Gastrocnemius medialis (tissue), 4 donors: ENCODE measurements at regions not wholly inside any gene's neighbourhood (a gene's known extent, or its start where the extent isn't known, plus 50 kb on each side); places are given as distances from the start of the nearest gene placed in this dataset.

Experiments used
- ATAC-seq, 2 donors: fragments of 150-250 bp; one replicate each; pipeline ENCODE4 v1.9.1; 2016
- DNase-seq, 2 donors: peaks; one replicate each; pipeline ENCODE4 v3.0.0-alpha.2; 2019
- H3K27ac ChIP-seq, 4 donors: fragments of 200-600 bp; sonication (generic); 1 replicate in 1 of 4; 2 replicates in 3 of 4; pipeline ENCODE4 v1.5.1; 2016 to 2018; ENCODE audit warnings: mild to moderate bottlenecking in 2 of 4, moderate library complexity in 1 of 4
- H3K27me3 ChIP-seq, 3 donors: fragments of 200-600 bp; sonication (generic) in 2 of 3; 1 replicate in 1 of 3; 2 replicates in 2 of 3; pipeline versions ENCODE4 v1.5.1 to v1.6.0; 2016 to 2019; ENCODE audit warnings: mild to moderate bottlenecking in 1 of 3, moderate library complexity in 1 of 3
- H3K36me3 ChIP-seq, 2 donors: fragments of 200-600 bp; sonication (generic) in 1 of 2; one replicate each; pipeline ENCODE4 v1.5.1; 2017 to 2018
- H3K4me1 ChIP-seq, 2 donors: fragments of 200-600 bp; sonication (generic) in 1 of 2; one replicate each; pipeline ENCODE4 v1.5.1; 2016 to 2017; ENCODE audit warnings: mild to moderate bottlenecking in 2 of 2
- H3K4me3 ChIP-seq, 4 donors: fragments of 200-600 bp; sonication (generic) in 3 of 4; 1 replicate in 1 of 4; 2 replicates in 3 of 4; pipeline ENCODE4 v1.5.1; 2016 to 2019; ENCODE audit warnings: mild to moderate bottlenecking in 2 of 4
- H3K9me3 ChIP-seq, 3 donors: fragments of 200-600 bp; sonication (generic) in 2 of 3; 1 replicate in 1 of 3; 2 replicates in 2 of 3; pipeline ENCODE4 v1.5.1; 2016 to 2019
- POLR2A ChIP-seq, 2 donors: fragments of 450-650 bp; IDR thresholded peaks; one replicate each; pipeline ENCODE4 v1.6.1; 2017; ENCODE audit warnings: antibody characterized with exemption in 2 of 2, mild to moderate bottlenecking in 2 of 2, moderate library complexity in 2 of 2
- in situ Hi-C, 4 donors: fragments of 200-750 bp; cut with MboI; loops; one replicate each; pipeline versions ENCODE4 v1.15.0 to v1.8.0; 2017; ENCODE audit warnings: low sequenced_read_pairs in 4 of 4
- intact Hi-C: fragments of 100-400 bp; cut with DNase I; formaldehyde crosslinking; loops from one replicate; pipeline ENCODE4 v1.15.1; 2023; ENCODE audit warnings: low total_unique reads
- TF ChIP-seq, protein P1 (sequence below), 5 experiments: fragments of 450-650 bp in 3 of 5; fragments of 200-600 bp in 2 of 5; sonication (generic) in 2 of 5; IDR thresholded peaks in 4 of 5; conservative IDR thresholded peaks in 1 of 5; 1 replicate in 4 of 5; 2 replicates in 1 of 5; pipeline ENCODE4 v1.5.1; 2016 to 2019; ENCODE audit warnings: antibody characterized with exemption in 5 of 5, mild to moderate bottlenecking in 3 of 5, moderate library complexity in 3 of 5

DNA sequence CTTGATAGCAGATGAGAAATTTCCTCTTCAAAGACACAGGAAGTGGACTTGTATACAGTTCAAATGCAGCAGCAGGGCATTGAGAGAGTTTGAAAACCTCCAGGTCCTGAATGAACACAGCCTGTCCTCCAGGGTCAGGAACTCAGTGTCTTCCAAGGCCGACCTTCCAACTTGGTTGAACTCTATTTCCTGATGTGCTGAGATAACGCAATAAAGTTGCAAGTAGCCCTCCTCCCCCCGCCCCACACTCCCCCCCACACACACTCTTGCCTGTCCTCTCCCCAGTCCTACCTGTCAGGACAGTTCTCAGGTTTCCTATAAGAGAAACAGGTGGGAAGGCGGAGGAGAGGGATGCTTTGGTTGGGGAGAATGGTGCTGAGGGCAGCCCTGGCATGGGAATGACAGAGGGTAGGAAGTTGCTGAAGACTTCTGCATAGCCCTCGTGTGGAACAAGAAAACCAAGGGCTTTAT, 90.0 kb downstream of the CCDC71L start:
- in situ Hi-C loops (no loop called here), intact Hi-C loops (no loop called here)
- ATAC-seq = no peak
- no peak for TF ChIP-seq POLR2A (IDR thresholded peaks at IDR 0.05)
- TF ChIP-seq, protein P1, sequence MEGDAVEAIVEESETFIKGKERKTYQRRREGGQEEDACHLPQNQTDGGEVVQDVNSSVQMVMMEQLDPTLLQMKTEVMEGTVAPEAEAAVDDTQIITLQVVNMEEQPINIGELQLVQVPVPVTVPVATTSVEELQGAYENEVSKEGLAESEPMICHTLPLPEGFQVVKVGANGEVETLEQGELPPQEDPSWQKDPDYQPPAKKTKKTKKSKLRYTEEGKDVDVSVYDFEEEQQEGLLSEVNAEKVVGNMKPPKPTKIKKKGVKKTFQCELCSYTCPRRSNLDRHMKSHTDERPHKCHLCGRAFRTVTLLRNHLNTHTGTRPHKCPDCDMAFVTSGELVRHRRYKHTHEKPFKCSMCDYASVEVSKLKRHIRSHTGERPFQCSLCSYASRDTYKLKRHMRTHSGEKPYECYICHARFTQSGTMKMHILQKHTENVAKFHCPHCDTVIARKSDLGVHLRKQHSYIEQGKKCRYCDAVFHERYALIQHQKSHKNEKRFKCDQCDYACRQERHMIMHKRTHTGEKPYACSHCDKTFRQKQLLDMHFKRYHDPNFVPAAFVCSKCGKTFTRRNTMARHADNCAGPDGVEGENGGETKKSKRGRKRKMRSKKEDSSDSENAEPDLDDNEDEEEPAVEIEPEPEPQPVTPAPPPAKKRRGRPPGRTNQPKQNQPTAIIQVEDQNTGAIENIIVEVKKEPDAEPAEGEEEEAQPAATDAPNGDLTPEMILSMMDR (IDR thresholded peaks at IDR 0.05 in 4 of 5, conservative IDR thresholded peaks at IDR 0.05 in 1 of 5) = no peak
- Histone ChIP-seq H3K27ac (no peak overlapping the region), H3K4me3 (no peak overlapping the region), H3K36me3 (no peaks in the 10 kb centered on the region), H3K27me3 (no peaks in the 10 kb centered on the region), H3K4me1 (peaks cover 8 to 14% of the 10 kb centered on the region in 2 donors), H3K9me3 (no peaks in the 10 kb centered on the region)
- no peak for DNase-seq

DNA sequence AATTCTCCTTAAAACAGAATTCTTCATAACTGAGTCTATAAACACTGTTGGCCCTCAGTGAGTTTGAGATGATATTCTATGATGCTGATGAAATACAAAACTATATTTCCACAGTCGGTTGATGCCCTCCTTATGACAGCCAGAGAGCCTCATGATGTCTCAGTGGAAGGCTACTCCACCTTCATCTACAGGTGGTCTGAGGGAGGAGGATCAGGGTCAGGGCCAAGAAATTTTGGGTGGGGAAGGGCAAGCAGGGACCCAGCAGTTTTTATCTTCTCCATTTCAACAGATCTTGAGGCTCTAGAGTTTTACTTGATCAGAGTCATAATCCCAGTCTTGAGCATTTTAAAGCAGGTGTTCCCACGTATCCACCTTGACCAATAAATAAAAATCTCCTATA, 90.8 kb downstream of the CCDC71L start:
- intact Hi-C loops = no loop called here
- DNase-seq = no peak
- Histone ChIP-seq H3K4me1 (peaks cover 8 to 14% of the 10 kb centered on the region in 2 donors), H3K27me3 (no peaks in the 10 kb centered on the region), H3K36me3 (no peaks in the 10 kb centered on the region), H3K9me3 (no peaks in the 10 kb centered on the region), H3K27ac (no peak overlapping the region), H3K4me3 (no peak overlapping the region)
- no peak for TF ChIP-seq POLR2A (IDR thresholded peaks at IDR 0.05)
- TF ChIP-seq, protein P1 (IDR thresholded peaks at IDR 0.05 in 4 of 5, conservative IDR thresholded peaks at IDR 0.05 in 1 of 5) = no peak
- in situ Hi-C loops = no loop called here
- no peak for ATAC-seq

DNA sequence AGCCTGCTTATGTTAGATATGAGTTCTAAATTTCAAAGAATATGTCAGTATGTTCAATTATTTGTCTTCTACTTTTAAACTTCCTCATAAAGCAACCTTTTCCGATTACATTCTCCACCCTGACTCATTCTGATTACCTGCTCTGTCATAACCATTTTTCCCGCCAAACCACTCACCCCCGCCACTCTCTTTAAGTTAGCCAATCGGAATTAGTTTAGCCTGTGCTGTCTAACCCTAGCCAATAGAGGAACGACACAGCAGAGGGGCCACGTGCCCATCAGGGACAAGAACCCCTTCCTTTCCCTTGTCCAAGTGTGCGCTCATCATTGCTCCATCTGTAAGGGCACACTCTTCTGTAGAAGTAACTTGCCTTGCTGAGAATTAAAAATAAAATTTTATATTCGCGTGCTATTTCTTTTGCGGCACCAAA, 91.4 kb downstream of the CCDC71L start:
- DNase-seq = no peak
- intact Hi-C loops (no loop called here), in situ Hi-C loops (no loop called here)
- TF ChIP-seq, protein P1 (IDR thresholded peaks at IDR 0.05 in 4 of 5, conservative IDR thresholded peaks at IDR 0.05 in 1 of 5) = no peak
- no peak for TF ChIP-seq POLR2A (IDR thresholded peaks at IDR 0.05)
- Histone ChIP-seq H3K27ac (no peak overlapping the region), H3K36me3 (no peaks in the 10 kb centered on the region), H3K4me3 (no peak overlapping the region), H3K27me3 (no peaks in the 10 kb centered on the region), H3K9me3 (no peaks in the 10 kb centered on the region), H3K4me1 (peaks cover 8 to 14% of the 10 kb centered on the region in 2 donors)
- no peak for ATAC-seq

DNA sequence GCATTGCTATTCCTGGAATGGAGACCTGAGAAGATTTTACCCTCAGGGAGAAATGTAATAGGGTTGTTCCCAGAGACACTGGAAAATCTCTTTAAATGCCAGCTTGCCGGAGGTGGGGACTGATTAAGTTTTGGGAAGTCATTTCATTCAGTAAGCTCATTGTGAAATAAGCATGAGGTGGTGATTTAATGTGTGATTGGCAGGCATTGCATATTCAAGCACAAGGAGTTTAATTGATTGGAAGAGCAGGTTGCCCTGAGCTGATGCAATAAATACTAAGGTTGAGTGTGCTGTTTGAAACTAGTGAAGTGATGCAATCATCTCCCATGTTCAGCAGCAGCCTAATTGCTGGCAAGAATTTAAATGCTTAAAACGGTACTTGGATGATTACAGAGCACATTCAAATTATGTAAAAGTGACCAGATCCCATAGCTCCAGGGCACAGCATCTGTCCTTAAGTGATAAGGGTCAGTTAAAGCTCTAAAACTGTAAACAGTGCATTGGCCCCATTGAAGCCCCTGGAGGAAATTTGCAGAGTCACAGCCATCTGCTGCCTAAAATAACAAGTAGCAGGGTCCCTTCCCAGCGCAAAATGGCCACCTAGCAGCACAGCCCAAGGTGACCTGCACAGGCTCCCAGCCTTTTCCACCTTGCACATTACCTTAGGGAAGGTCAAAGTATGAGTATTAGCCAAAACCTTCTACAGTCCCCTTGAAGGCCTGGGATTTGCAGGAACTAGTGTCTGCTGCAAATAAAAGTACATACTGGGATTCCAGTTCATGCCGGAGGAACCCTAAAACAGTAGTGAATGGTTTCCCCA, 92.1 kb downstream of the CCDC71L start:
- no peaks in the 10 kb centered on the region for H3K9me3 ChIP-seq
- H3K27me3 ChIP-seq = no peaks in the 10 kb centered on the region
- no peaks in the 10 kb centered on the region for H3K36me3 ChIP-seq
- peak overlapping the region in 1 of 4 donors; percentile 33 for H3K27ac ChIP-seq
- ATAC-seq = peak; percentile 58 to 76
- no peak for DNase-seq
- in situ Hi-C loops = no loop called here
- TF ChIP-seq POLR2A (IDR thresholded peaks at IDR 0.05) = no peak
- TF ChIP-seq, protein P1 (IDR thresholded peaks at IDR 0.05 in 4 of 5, conservative IDR thresholded peaks at IDR 0.05 in 1 of 5) = no peak
- intact Hi-C loops = no loop called here
- no peak overlapping the region for H3K4me3 ChIP-seq
- peaks cover 8 to 14% of the 10 kb centered on the region in 2 donors for H3K4me1 ChIP-seq
